Transverse colon (tissue), 4 donors: ENCODE measurements at regions not wholly inside any gene's neighbourhood (a gene's known extent, or its start where the extent isn't known, plus 50 kb on each side); places are given as distances from the start of the nearest gene placed in this dataset.

Experiments used
- POLR2A ChIP-seq: fragments of 450-650 bp; IDR thresholded peaks from one replicate; pipeline ENCODE4 v1.6.1; 2016; ENCODE audit warnings: antibody characterized with exemption, mild to moderate bottlenecking, moderate library complexity
- POLR2AphosphoS5 ChIP-seq, 3 donors: sonication (generic); formaldehyde crosslinking; IDR thresholded peaks; one replicate each; pipeline ENCODE4 v1.6.1; 2016; ENCODE audit warnings: antibody characterized with exemption in 3 of 3
- TF ChIP-seq, protein P1 (sequence below), 5 experiments: fragments of 200-600 bp in 3 of 5; fragments of 450-650 bp in 2 of 5; sonication (generic) in 3 of 5; IDR thresholded peaks; 1 replicate in 2 of 5; 2 replicates in 3 of 5; pipeline ENCODE4 v1.5.1; 2016 to 2017; ENCODE audit warnings: antibody characterized with exemption in 5 of 5, inconsistent platforms in 3 of 5, mild to moderate bottlenecking in 2 of 5, moderate library complexity in 1 of 5

DNA sequence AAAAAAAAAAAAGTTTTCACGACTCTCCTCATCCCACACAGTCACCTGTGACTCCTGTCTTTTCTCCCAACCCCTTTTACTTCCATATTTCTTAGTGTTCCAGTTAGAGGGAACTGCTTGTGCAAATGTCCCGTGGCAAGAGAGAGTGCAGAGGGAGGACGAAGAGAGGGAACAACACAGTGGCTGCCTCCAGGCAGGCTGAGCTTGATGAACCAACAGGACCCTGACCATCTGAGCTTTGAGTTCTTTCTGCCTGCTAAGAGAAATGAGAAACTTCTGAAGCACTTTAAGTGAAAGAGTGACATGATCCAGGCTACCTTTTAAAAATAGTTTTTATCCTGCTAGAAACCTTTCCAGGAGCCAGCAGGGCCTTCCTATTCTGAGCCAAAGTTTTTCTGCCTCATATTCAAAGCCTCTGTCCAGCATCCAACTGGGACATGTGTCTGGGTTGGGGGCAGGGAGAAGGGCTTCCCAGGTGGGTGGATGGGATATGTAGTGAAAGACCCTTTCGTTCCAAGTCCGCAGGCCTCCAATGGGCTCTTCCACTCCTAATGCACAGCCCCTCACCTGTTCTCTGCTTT, 239.9 kb downstream of the OPA1 start:
- TF ChIP-seq POLR2AphosphoS5 (IDR thresholded peaks at IDR 0.05): no peak
- TF ChIP-seq, protein P1, sequence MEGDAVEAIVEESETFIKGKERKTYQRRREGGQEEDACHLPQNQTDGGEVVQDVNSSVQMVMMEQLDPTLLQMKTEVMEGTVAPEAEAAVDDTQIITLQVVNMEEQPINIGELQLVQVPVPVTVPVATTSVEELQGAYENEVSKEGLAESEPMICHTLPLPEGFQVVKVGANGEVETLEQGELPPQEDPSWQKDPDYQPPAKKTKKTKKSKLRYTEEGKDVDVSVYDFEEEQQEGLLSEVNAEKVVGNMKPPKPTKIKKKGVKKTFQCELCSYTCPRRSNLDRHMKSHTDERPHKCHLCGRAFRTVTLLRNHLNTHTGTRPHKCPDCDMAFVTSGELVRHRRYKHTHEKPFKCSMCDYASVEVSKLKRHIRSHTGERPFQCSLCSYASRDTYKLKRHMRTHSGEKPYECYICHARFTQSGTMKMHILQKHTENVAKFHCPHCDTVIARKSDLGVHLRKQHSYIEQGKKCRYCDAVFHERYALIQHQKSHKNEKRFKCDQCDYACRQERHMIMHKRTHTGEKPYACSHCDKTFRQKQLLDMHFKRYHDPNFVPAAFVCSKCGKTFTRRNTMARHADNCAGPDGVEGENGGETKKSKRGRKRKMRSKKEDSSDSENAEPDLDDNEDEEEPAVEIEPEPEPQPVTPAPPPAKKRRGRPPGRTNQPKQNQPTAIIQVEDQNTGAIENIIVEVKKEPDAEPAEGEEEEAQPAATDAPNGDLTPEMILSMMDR (IDR thresholded peaks at IDR 0.05): no peak
- TF ChIP-seq POLR2A: no peak
